NB4 (cell line): ENCODE measurements at regions not wholly inside any gene's neighbourhood (a gene's known extent, or its start where the extent isn't known, plus 50 kb on each side); places are given as distances from the start of the nearest gene placed in this dataset.

Experiments used
- POLR2A ChIP-seq: IDR thresholded peaks from 2 replicates; pipeline ENCODE4 v1.6.1; 2011; ENCODE audit warnings: mild to moderate bottlenecking; ENCODE audit not compliant: insufficient read length; ENCODE audit errors: extremely low read depth
- TF ChIP-seq, protein P1 (sequence below): IDR thresholded peaks from one replicate; pipeline ENCODE4 v1.5.1; 2012; ENCODE audit warnings: low read depth, low read length

GRCh38 chr1:80565406-80565805 is 1235.3 kb upstream of the ADGRL2 start:
- TF ChIP-seq, protein P1, sequence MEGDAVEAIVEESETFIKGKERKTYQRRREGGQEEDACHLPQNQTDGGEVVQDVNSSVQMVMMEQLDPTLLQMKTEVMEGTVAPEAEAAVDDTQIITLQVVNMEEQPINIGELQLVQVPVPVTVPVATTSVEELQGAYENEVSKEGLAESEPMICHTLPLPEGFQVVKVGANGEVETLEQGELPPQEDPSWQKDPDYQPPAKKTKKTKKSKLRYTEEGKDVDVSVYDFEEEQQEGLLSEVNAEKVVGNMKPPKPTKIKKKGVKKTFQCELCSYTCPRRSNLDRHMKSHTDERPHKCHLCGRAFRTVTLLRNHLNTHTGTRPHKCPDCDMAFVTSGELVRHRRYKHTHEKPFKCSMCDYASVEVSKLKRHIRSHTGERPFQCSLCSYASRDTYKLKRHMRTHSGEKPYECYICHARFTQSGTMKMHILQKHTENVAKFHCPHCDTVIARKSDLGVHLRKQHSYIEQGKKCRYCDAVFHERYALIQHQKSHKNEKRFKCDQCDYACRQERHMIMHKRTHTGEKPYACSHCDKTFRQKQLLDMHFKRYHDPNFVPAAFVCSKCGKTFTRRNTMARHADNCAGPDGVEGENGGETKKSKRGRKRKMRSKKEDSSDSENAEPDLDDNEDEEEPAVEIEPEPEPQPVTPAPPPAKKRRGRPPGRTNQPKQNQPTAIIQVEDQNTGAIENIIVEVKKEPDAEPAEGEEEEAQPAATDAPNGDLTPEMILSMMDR = no peak
- TF ChIP-seq POLR2A = no peak
